ENCODE measurements at regions not wholly inside any gene's neighbourhood (a gene's known extent, or its start where the extent isn't known, plus 50 kb on each side); places are given as distances from the start of the nearest gene placed in this dataset.

- H3K27ac ChIP-seq = no peak overlapping the region
- TF ChIP-seq ZFX (IDR thresholded peaks at IDR 0.05; ENCODE audit: borderline replicate concordance) = no peak
Observed at GRCh38 chr13:65414187-65414586, 1815.9 kb downstream of the PCDH9 start.

GRCh38 chr13:65411521-65411920, 1818.6 kb downstream of the PCDH9 start:
- no peak overlapping the region for H3K27ac ChIP-seq
- TF ChIP-seq CTCF (IDR thresholded peaks at IDR 0.05) = no peak
- TF ChIP-seq ZFX (IDR thresholded peaks at IDR 0.05; ENCODE audit: borderline replicate concordance) = no peak

- TF ChIP-seq ZFX (IDR thresholded peaks at IDR 0.05; ENCODE audit: borderline replicate concordance) (no peak), CTCF (IDR thresholded peaks at IDR 0.05) (no peak)
Observed at GRCh38 chr13:65410791-65411190, 1819.3 kb downstream of the PCDH9 start.

GRCh38 chr13:65401315-65401714, 1828.8 kb downstream of the PCDH9 start:
- no peak overlapping the region for H3K27ac ChIP-seq
- TF ChIP-seq CTCF (IDR thresholded peaks at IDR 0.05) (no peak), ZFX (IDR thresholded peaks at IDR 0.05; ENCODE audit: borderline replicate concordance) (no peak)

More at GRCh38 chr13:65410791-65411190, 1819.3 kb downstream of the PCDH9 start:
- H3K27ac ChIP-seq = no peak overlapping the region

- TF ChIP-seq CTCF (IDR thresholded peaks at IDR 0.05) (no peak), ZFX (IDR thresholded peaks at IDR 0.05; ENCODE audit: borderline replicate concordance) (no peak)
- H3K27ac ChIP-seq = no peak overlapping the region
Observed at GRCh38 chr13:65400702-65401101, 1829.4 kb downstream of the PCDH9 start.

GRCh38 chr13:65387743-65388347, 1842.3 kb downstream of the PCDH9 start:
- no peak for TF ChIP-seq CTCF (IDR thresholded peaks at IDR 0.05)
- TF ChIP-seq ZFX (IDR thresholded peaks at IDR 0.05; ENCODE audit: borderline replicate concordance) = no peak
- no peak overlapping the region for H3K27ac ChIP-seq

GRCh38 chr13:65378943-65379519, 1851.1 kb downstream of the PCDH9 start:
- H3K27ac ChIP-seq = no peak overlapping the region
- TF ChIP-seq CTCF (IDR thresholded peaks at IDR 0.05) = no peak
- no peak for TF ChIP-seq ZFX (IDR thresholded peaks at IDR 0.05; ENCODE audit: borderline replicate concordance)

Data from 22Rv1 (cell line).